ENCODE measurements at regions not wholly inside any gene's neighbourhood (a gene's known extent, or its start where the extent isn't known, plus 50 kb on each side); places are given as distances from the start of the nearest gene placed in this dataset.

DNA sequence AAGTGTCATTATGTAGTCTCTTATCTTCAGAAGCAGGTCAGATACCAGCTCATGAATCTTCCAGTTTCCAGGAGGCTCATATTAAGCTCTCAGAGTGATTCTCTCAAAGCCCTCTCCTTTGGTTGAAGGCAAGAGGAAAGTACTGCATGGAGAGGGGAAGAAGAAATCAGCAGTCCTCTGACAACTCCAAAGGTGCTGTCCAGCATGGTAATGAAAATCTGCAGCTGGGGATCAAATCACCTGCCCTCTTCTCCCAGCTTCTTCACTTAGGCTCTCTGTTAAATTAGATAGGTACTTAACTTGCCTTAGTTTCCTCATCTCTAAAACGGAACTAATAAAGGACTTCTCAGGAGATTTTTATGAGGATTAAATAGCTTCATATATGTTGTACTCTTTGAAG, 738.8 kb upstream of the GOLIM4 start:
- H3K4me3 ChIP-seq: no peak overlapping the region
- no peaks in the 10 kb centered on the region for H4K20me1 ChIP-seq (ENCODE audit: insufficient read depth)
- no peak overlapping the region for H3K4me2 ChIP-seq (ENCODE audit: unreplicated experiment)
- H3K36me3 ChIP-seq (ENCODE audit: low read depth): no peaks in the 10 kb centered on the region
- no peaks in the 10 kb centered on the region for H3K4me1 ChIP-seq (ENCODE audit: insufficient read depth)
- H2AFZ ChIP-seq: no peak overlapping the region
- 42 to 44% methylated on average over 1 of the region's 1 CpG for WGBS, 2 experiments (ENCODE audit: low coverage in 1 of 2, low lambda C conversion rate in 2 of 2, missing lambda C conversion rate in 2 of 2)
- H3K9me3 ChIP-seq (ENCODE audit: low read depth): no peaks in the 10 kb centered on the region
- H3K9me2 ChIP-seq (ENCODE audit: insufficient read depth): no peaks in the 10 kb centered on the region
- H3K79me2 ChIP-seq (ENCODE audit: insufficient read depth): no peaks in the 10 kb centered on the region
- TF ChIP-seq EZH2phosphoT487 (IDR thresholded peaks at IDR 0.05; ENCODE audit: insufficient read depth, low read depth): no peak
- no peaks in the 10 kb centered on the region for H3K27me3 ChIP-seq (replicated peaks; ENCODE audit: insufficient read depth)
- in situ Hi-C loops (cut with MboI): no loop called here
- no peak overlapping the region for H3K9ac ChIP-seq
- H3K27ac ChIP-seq: no peak overlapping the region
- DNase-seq: no peak
- H3F3A ChIP-seq (ENCODE audit: insufficient read depth): no peaks in the 10 kb centered on the region

DNA sequence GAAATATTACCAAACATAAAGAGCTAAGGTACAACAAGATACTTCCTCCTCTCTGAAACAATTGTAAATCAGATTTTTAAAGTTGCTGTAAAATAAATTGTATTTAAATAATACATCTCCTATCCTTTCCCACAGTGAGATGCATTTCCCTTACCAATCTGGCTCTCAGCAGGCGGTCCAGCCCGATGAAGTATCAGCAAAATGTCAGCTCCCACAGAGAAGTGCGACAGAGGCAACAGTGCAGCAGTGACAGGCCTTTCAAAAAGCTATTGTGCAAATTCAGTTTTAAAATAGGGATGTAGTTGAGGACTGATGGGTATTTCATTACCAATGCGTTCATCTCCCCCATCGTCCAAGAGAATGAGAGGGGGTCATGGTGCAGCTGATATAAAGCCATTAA, 733.2 kb upstream of the GOLIM4 start:
- Histone ChIP-seq H3K4me3 (no peak overlapping the region), H3K36me3 (ENCODE audit: low read depth) (no peaks in the 10 kb centered on the region), H3K27ac (no peak overlapping the region), H3K9me3 (ENCODE audit: low read depth) (no peaks in the 10 kb centered on the region), H3K4me2 (ENCODE audit: unreplicated experiment) (no peak overlapping the region), H4K20me1 (ENCODE audit: insufficient read depth) (no peaks in the 10 kb centered on the region), H3K27me3 (replicated peaks; ENCODE audit: insufficient read depth) (no peaks in the 10 kb centered on the region), H3K9ac (no peak overlapping the region), H3K79me2 (ENCODE audit: insufficient read depth) (no peaks in the 10 kb centered on the region), H3F3A (ENCODE audit: insufficient read depth) (no peaks in the 10 kb centered on the region), H3K4me1 (ENCODE audit: insufficient read depth) (no peaks in the 10 kb centered on the region), H2AFZ (0 out of 2 replicates have a peak overlapping the region, but pooled peaks have one; percentile 2), H3K9me2 (ENCODE audit: insufficient read depth) (no peaks in the 10 kb centered on the region)
- no peak for TF ChIP-seq EZH2 (IDR thresholded peaks at IDR 0.05; ENCODE audit: insufficient read depth, poor library complexity, severe bottlenecking)
- no peak for TF ChIP-seq EZH2phosphoT487 (IDR thresholded peaks at IDR 0.05; ENCODE audit: insufficient read depth, low read depth)
- in situ Hi-C loops (cut with MboI): no loop called here
- WGBS, 2 experiments (ENCODE audit: low coverage in 1 of 2, low lambda C conversion rate in 2 of 2, missing lambda C conversion rate in 2 of 2): 37 to 48% methylated on average over 5 of the region's 5 CpGs
- DNase-seq: no peak

DNA sequence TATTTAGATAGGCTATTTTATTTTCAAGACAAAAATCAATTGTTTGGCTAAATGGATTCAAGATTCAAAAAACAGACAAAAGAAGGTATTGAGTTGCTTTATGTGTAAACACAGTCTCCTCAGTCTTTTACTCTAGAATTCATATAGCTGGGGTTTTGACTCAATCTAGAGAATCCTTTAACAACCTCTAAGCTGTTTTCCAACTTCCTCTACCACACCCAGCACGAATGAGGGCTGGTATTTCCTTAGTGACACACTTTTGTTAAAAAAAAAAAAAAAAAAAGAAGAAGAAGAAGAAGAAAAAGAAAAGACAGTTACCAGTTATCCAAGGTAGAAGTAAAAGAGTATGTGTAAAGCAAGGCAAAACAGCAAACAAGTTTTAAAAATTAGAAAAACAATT, 732.8 kb upstream of the GOLIM4 start:
- Histone ChIP-seq H3K36me3 (ENCODE audit: low read depth) (no peaks in the 10 kb centered on the region), H3K4me2 (ENCODE audit: unreplicated experiment) (no peak overlapping the region), H3K4me1 (ENCODE audit: insufficient read depth) (no peaks in the 10 kb centered on the region), H2AFZ (0 out of 2 replicates have a peak overlapping the region, but pooled peaks have one; percentile 2), H3K27me3 (replicated peaks; ENCODE audit: insufficient read depth) (no peaks in the 10 kb centered on the region), H3K9me2 (ENCODE audit: insufficient read depth) (no peaks in the 10 kb centered on the region), H3K27ac (no peak overlapping the region), H3K9me3 (ENCODE audit: low read depth) (no peaks in the 10 kb centered on the region), H3K4me3 (no peak overlapping the region), H3K9ac (no peak overlapping the region), H4K20me1 (ENCODE audit: insufficient read depth) (no peaks in the 10 kb centered on the region), H3F3A (ENCODE audit: insufficient read depth) (no peaks in the 10 kb centered on the region), H3K79me2 (ENCODE audit: insufficient read depth) (no peaks in the 10 kb centered on the region)
- peak; percentile 11 for DNase-seq
- TF ChIP-seq EZH2 (IDR thresholded peaks at IDR 0.05; ENCODE audit: insufficient read depth, poor library complexity, severe bottlenecking): no peak
- no peak for TF ChIP-seq EZH2phosphoT487 (IDR thresholded peaks at IDR 0.05; ENCODE audit: insufficient read depth, low read depth)
- in situ Hi-C loops (cut with MboI): no loop called here
- WGBS, 2 experiments (ENCODE audit: low coverage in 1 of 2, low lambda C conversion rate in 2 of 2, missing lambda C conversion rate in 2 of 2): 0% methylated on average over 1 of the region's 1 CpG

DNA sequence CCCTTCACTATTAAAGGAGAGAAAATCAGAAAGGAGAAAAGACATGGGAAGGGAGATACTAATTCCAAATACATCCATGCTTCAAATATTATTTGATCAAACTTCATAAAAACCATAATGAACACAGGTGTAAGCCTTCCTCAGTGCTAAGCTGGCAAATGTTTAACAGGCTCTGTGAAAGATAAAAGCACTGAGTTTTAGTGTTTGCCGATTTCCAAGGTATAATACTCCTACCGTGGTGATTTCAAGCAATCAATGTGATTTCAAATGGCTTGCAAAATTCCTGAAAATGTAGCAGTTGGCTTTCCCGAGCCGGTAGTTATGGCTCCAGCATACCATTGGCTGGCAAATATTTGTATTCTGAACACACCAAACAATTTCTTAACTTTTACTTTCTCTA, 732.3 kb upstream of the GOLIM4 start:
- Histone ChIP-seq H3K4me1 (ENCODE audit: insufficient read depth) (no peaks in the 10 kb centered on the region), H3K9ac (no peak overlapping the region), H3K4me3 (no peak overlapping the region), H3K79me2 (ENCODE audit: insufficient read depth) (no peaks in the 10 kb centered on the region), H3K4me2 (ENCODE audit: unreplicated experiment) (no peak overlapping the region), H3K9me2 (ENCODE audit: insufficient read depth) (no peaks in the 10 kb centered on the region), H3K9me3 (ENCODE audit: low read depth) (no peaks in the 10 kb centered on the region), H4K20me1 (ENCODE audit: insufficient read depth) (no peaks in the 10 kb centered on the region), H2AFZ (no peak overlapping the region), H3K27ac (no peak overlapping the region), H3F3A (ENCODE audit: insufficient read depth) (no peaks in the 10 kb centered on the region), H3K36me3 (ENCODE audit: low read depth) (no peaks in the 10 kb centered on the region), H3K27me3 (replicated peaks; ENCODE audit: insufficient read depth) (no peaks in the 10 kb centered on the region)
- 67 to 74% methylated on average over 4 of the region's 4 CpGs for WGBS, 2 experiments (ENCODE audit: low coverage in 1 of 2, low lambda C conversion rate in 2 of 2, missing lambda C conversion rate in 2 of 2)
- TF ChIP-seq EZH2phosphoT487 (IDR thresholded peaks at IDR 0.05; ENCODE audit: insufficient read depth, low read depth): no peak
- no peak for TF ChIP-seq EZH2 (IDR thresholded peaks at IDR 0.05; ENCODE audit: insufficient read depth, poor library complexity, severe bottlenecking)
- in situ Hi-C loops (cut with MboI): no loop called here
- DNase-seq: no peak

DNA sequence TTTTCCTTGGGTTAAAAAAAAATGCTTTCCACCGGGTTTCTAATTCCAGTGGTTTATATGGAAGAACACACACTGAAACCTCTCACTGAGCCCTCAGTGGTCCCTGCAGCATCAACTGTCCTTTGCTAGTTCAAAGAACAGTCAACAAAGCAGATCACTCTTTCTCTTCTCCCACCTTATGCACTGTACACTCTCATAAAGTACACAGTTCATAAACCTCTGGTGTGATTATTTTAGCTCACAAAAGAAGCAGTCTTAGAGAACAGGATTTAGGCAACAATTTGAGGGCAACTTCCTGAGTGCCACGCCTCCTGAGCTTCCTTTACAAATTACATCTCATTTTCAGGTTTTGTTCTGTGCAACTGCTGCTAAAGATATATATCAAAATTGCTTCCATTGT, 728.4 kb upstream of the GOLIM4 start:
- Histone ChIP-seq H3K79me2 (ENCODE audit: insufficient read depth) (no peaks in the 10 kb centered on the region), H3K4me3 (no peak overlapping the region), H3K9ac (no peak overlapping the region), H3K4me2 (ENCODE audit: unreplicated experiment) (no peak overlapping the region), H3K4me1 (ENCODE audit: insufficient read depth) (no peaks in the 10 kb centered on the region), H4K20me1 (ENCODE audit: insufficient read depth) (no peaks in the 10 kb centered on the region), H3K27ac (no peak overlapping the region), H2AFZ (no peak overlapping the region), H3F3A (ENCODE audit: insufficient read depth) (no peaks in the 10 kb centered on the region), H3K36me3 (ENCODE audit: low read depth) (no peaks in the 10 kb centered on the region), H3K9me3 (ENCODE audit: low read depth) (no peaks in the 10 kb centered on the region), H3K9me2 (ENCODE audit: insufficient read depth) (no peaks in the 10 kb centered on the region), H3K27me3 (replicated peaks; ENCODE audit: insufficient read depth) (no peaks in the 10 kb centered on the region)
- WGBS, 2 experiments (ENCODE audit: low coverage in 1 of 2, low lambda C conversion rate in 2 of 2, missing lambda C conversion rate in 2 of 2): 59 to 60% methylated on average over 2 of the region's 2 CpGs
- no peak for DNase-seq
- TF ChIP-seq EZH2phosphoT487 (IDR thresholded peaks at IDR 0.05; ENCODE audit: insufficient read depth, low read depth) (no peak), EZH2 (IDR thresholded peaks at IDR 0.05; ENCODE audit: insufficient read depth, poor library complexity, severe bottlenecking) (no peak)
- in situ Hi-C loops (cut with MboI): no loop called here

Measured in GM23248 (cell line).